Endodermal cell (in vitro differentiated cells): ENCODE measurements at regions not wholly inside any gene's neighbourhood (a gene's known extent, or its start where the extent isn't known, plus 50 kb on each side); places are given as distances from the start of the nearest gene placed in this dataset.
A peak's percentile ranks its signal among the peaks of the same experiment; 100 is the strongest.

Experiments used
- DNase-seq: peaks from one replicate; pipeline ENCODE4 v3.0.0-alpha.2; 2017
- H3K27ac ChIP-seq: 2 replicates; pipeline ENCODE4 v1.5.1; 2013; ENCODE audit warnings: mild to moderate bottlenecking, low read depth, low read length, moderate library complexity
- H3K27me3 ChIP-seq: 2 replicates; pipeline ENCODE4 v1.6.1; 2013; ENCODE audit warnings: mild to moderate bottlenecking, low read length, moderate library complexity; ENCODE audit not compliant: insufficient read depth, control insufficient read depth, poor library complexity, severe bottlenecking
- H3K36me3 ChIP-seq: 2 replicates; pipeline ENCODE4 v1.7.0; 2013; ENCODE audit warnings: mild to moderate bottlenecking, low read length, moderate library complexity; ENCODE audit not compliant: control insufficient read depth, insufficient read depth
- H3K4me1 ChIP-seq: one replicate; pipeline ENCODE4 v1.7.0; 2013; ENCODE audit warnings: low read length; ENCODE audit not compliant: control insufficient read depth, insufficient read depth
- H3K4me3 ChIP-seq: 2 replicates; pipeline ENCODE4 v1.5.1; 2013; ENCODE audit warnings: mild to moderate bottlenecking, low read length, moderate library complexity
- H3K9ac ChIP-seq: 2 replicates; pipeline ENCODE4 v1.6.1; 2013; ENCODE audit warnings: mild to moderate bottlenecking, low read length, moderate library complexity; ENCODE audit not compliant: poor library complexity, severe bottlenecking; ENCODE audit errors: extremely low read depth
- H3K9me3 ChIP-seq: 2 replicates; pipeline ENCODE4 v1.6.1; 2013; ENCODE audit warnings: mild to moderate bottlenecking, low read length, moderate library complexity; ENCODE audit not compliant: control insufficient read depth
- H3K27ac Mint-ChIP-seq: 2 replicates; pipeline ENCODE4 v1.8.0; 2020; ENCODE audit warnings: mixed read lengths
- H3K27me3 Mint-ChIP-seq: 2 replicates; pipeline ENCODE4 v1.8.0; 2021; ENCODE audit warnings: mild to moderate bottlenecking, mixed read lengths; ENCODE audit not compliant: insufficient read depth
- H3K36me3 Mint-ChIP-seq: 2 replicates; pipeline ENCODE4 v1.8.0; 2020; ENCODE audit warnings: low read depth, mixed read lengths
- H3K4me1 Mint-ChIP-seq: 2 replicates; pipeline ENCODE4 v1.8.0; 2020; ENCODE audit warnings: mixed read lengths
- H3K4me3 Mint-ChIP-seq: 2 replicates; pipeline ENCODE4 v1.8.0; 2020; ENCODE audit warnings: mild to moderate bottlenecking, moderate library complexity, mixed read lengths
- H3K9me3 Mint-ChIP-seq: 2 replicates; pipeline ENCODE4 v1.8.0; 2020; ENCODE audit warnings: mild to moderate bottlenecking, mixed read lengths
- CTCF ChIP-seq: fragments of 200-600 bp; sonication (generic); conservative IDR thresholded peaks from 2 replicates; pipeline ENCODE4 v1.5.0; 2021; ENCODE audit warnings: antibody characterized with exemption, mild to moderate bottlenecking
- WGBS, 2 experiments: methylation state at CpG; one replicate each; pipeline versions ENCODE4 v1.1.5 to v1.1.7; 2013; ENCODE audit warnings: missing lambda C conversion rate in 2 of 2, mixed read lengths in 1 of 2; ENCODE audit not compliant: insufficient coverage in 1 of 2, insufficient read length in 1 of 2; 5-methylcytosine and 5-hydroxymethylcytosine counted together

- Mint-ChIP-seq H3K27me3 (no peaks in the 10 kb centered on the region), H3K4me1 (peaks cover 60% of the 10 kb centered on the region), H3K4me3 (no peak overlapping the region), H3K27ac (no peak overlapping the region), H3K36me3 (peaks cover 40% of the 10 kb centered on the region), H3K9me3 (peaks cover 3% of the 10 kb centered on the region)
- Histone ChIP-seq H3K4me1 (peaks cover 14% of the 10 kb centered on the region), H3K36me3 (peaks cover 47% of the 10 kb centered on the region), H3K27ac (no peak overlapping the region), H3K9ac (no peak overlapping the region), H3K4me3 (no peak overlapping the region), H3K9me3 (no peaks in the 10 kb centered on the region), H3K27me3 (no peaks in the 10 kb centered on the region)
- TF ChIP-seq CTCF, result no peak
- WGBS, 2 experiments, result 75 to 85% methylated on average over 1 to 2 of the region's 2 CpGs
- no peak for DNase-seq
Measured at GRCh38 chr1:223012938-223013337, 130.1 kb downstream of the TLR5 start.

- Mint-ChIP-seq H3K9me3 (peaks cover 3% of the 10 kb centered on the region), H3K4me3 (no peak overlapping the region), H3K27ac (no peak overlapping the region), H3K27me3 (no peaks in the 10 kb centered on the region), H3K4me1 (peaks cover 54% of the 10 kb centered on the region), H3K36me3 (peaks cover 52% of the 10 kb centered on the region)
- WGBS, 2 experiments, result 98% methylated on average over 4 of the region's 4 CpGs; no CpG with 5 or more reads in 1 of the 2 experiments
- H3K9me3 ChIP-seq, result no peaks in the 10 kb centered on the region
- H3K36me3 ChIP-seq, result peaks cover 61% of the 10 kb centered on the region
- H3K27ac ChIP-seq, result no peak overlapping the region
- TF ChIP-seq CTCF, result no peak
- H3K27me3 ChIP-seq, result no peaks in the 10 kb centered on the region
- peaks cover 12% of the 10 kb centered on the region for H3K4me1 ChIP-seq
- no peak overlapping the region for H3K9ac ChIP-seq
- H3K4me3 ChIP-seq, result no peak overlapping the region
- no peak for DNase-seq
Measured at GRCh38 chr1:223014142-223014873, 128.7 kb downstream of the TLR5 start.

- peaks cover 71% of the 10 kb centered on the region for H3K36me3 Mint-ChIP-seq
- peaks cover 3% of the 10 kb centered on the region for H3K9me3 Mint-ChIP-seq
- peak overlapping the region; percentile 42 for H3K27ac Mint-ChIP-seq
- Histone ChIP-seq H3K9ac (no peak overlapping the region), H3K27ac (no peak overlapping the region), H3K27me3 (no peaks in the 10 kb centered on the region), H3K9me3 (no peaks in the 10 kb centered on the region), H3K36me3 (peaks cover 81% of the 10 kb centered on the region), H3K4me3 (no peak overlapping the region), H3K4me1 (peaks cover 23% of the 10 kb centered on the region)
- peaks cover 47% of the 10 kb centered on the region for H3K4me1 Mint-ChIP-seq
- H3K27me3 Mint-ChIP-seq, result no peaks in the 10 kb centered on the region
- no peak for TF ChIP-seq CTCF
- H3K4me3 Mint-ChIP-seq, result no peak overlapping the region
- 93 to 100% methylated on average over 1 of the region's 1 CpG for WGBS, 2 experiments
- no peak for DNase-seq
Measured at GRCh38 chr1:223016381-223016780, 126.7 kb downstream of the TLR5 start.
